H1 (cell line): ENCODE measurements at regions not wholly inside any gene's neighbourhood (a gene's known extent, or its start where the extent isn't known, plus 50 kb on each side); places are given as distances from the start of the nearest gene placed in this dataset.

Experiments
- CTCF ChIA-PET: fragments of 300-600 bp; sonication (Branson Sonifier 250); formaldehyde crosslinking; loops from one replicate; lab custom pipeline; 2021; ENCODE audit not compliant: partially characterized antibody; lab: Charles Lee
- POLR2A ChIA-PET: fragments of 300-600 bp; sonication (Branson Sonifier 250); formaldehyde crosslinking; loops from one replicate; lab custom pipeline; 2021; ENCODE audit warnings: inconsistent platforms; ENCODE audit not compliant: partially characterized antibody; lab: Charles Lee
- DNase-seq, 2 experiments: peaks; one replicate each; pipeline versions ENCODE4 v3.0.0 to v3.0.0-alpha.2; 2010 to 2022; ENCODE audit warnings: low spot score in 2 of 2, low read depth in 1 of 2, mixed read lengths in 1 of 2
- FAIRE-seq: peaks from 2 replicates; lab custom pipeline; 2011; peaks lifted over from hg19 to GRCh38; lab: Jason Lieb, UNC
- H2AFZ ChIP-seq: 2 replicates; pipeline ENCODE4 v1.8.1; 2012; ENCODE audit warnings: low read length, inconsistent platforms
- H2AK5ac ChIP-seq: 2 replicates; pipeline ENCODE4 v1.6.1; 2013; ENCODE audit warnings: low read depth, low read length
- H2BK120ac ChIP-seq: replicated peaks from 2 replicates; pipeline ENCODE3; 2013; ENCODE audit warnings: low read depth, low read length, inconsistent platforms
- H2BK12ac ChIP-seq: 2 replicates; pipeline ENCODE4 v1.6.1; 2013; ENCODE audit warnings: low read depth, low read length
- H2BK15ac ChIP-seq: 2 replicates; pipeline ENCODE4 v1.6.1; 2013; ENCODE audit warnings: low read length
- H2BK20ac ChIP-seq: 2 replicates; pipeline ENCODE4 v1.6.1; 2013; ENCODE audit warnings: low read length
- H2BK5ac ChIP-seq: 2 replicates; pipeline ENCODE4 v1.6.1; 2013; ENCODE audit warnings: low read depth, low read length
- H3K14ac ChIP-seq: 2 replicates; pipeline ENCODE4 v1.6.1; 2013; ENCODE audit warnings: inconsistent platforms; ENCODE audit not compliant: insufficient read length
- H3K18ac ChIP-seq: 2 replicates; pipeline ENCODE4 v1.6.1; 2013; ENCODE audit warnings: low read length; ENCODE audit errors: extremely low read depth
- H3K23ac ChIP-seq: 2 replicates; pipeline ENCODE4 v1.6.1; 2013; ENCODE audit warnings: inconsistent platforms; ENCODE audit not compliant: insufficient read length
- H3K23me2 ChIP-seq: 2 replicates; pipeline ENCODE4 v1.6.1; 2013; ENCODE audit warnings: low read depth, low read length
- H3K27ac ChIP-seq: 2 replicates; pipeline ENCODE4 v1.6.1; 2011; ENCODE audit warnings: low read depth, low read length, inconsistent platforms
- H3K27me3 ChIP-seq, 4 experiments: replicated peaks in 1 of 4; 1 replicate in 1 of 4; 2 replicates in 3 of 4; pipeline versions ENCODE4 v1.6.1 to v1.8.1; 2011 to 2013; ENCODE audit warnings: low read length in 3 of 4, mild to moderate bottlenecking in 3 of 4, inconsistent platforms in 2 of 4, mixed read lengths in 2 of 4, moderate library complexity in 1 of 4; ENCODE audit not compliant: control insufficient read depth in 3 of 4, insufficient read depth in 3 of 4; ENCODE audit errors: extremely low read depth in 1 of 4
- H3K36me3 ChIP-seq, 4 experiments: 2 replicates each; pipeline versions ENCODE4 v1.6.1 to v1.8.1; 2011 to 2013; ENCODE audit warnings: mild to moderate bottlenecking in 4 of 4, low read length in 3 of 4, moderate library complexity in 2 of 4, control low read depth in 1 of 4, inconsistent platforms in 1 of 4; ENCODE audit not compliant: insufficient read depth in 4 of 4, control insufficient read depth in 2 of 4
- H3K4ac ChIP-seq: replicated peaks from 2 replicates; pipeline ENCODE3; 2013; ENCODE audit warnings: low read length, low read depth, mixed read lengths, inconsistent platforms; ENCODE audit not compliant: insufficient read length
- H3K4me1 ChIP-seq, 4 experiments: replicated peaks in 1 of 4; 1 replicate in 1 of 4; 2 replicates in 3 of 4; pipeline versions ENCODE4 v1.6.1 to v1.8.1; 2011 to 2013; ENCODE audit warnings: low read length in 3 of 4, inconsistent platforms in 2 of 4, mixed read lengths in 1 of 4; ENCODE audit not compliant: insufficient read depth in 4 of 4, control insufficient read depth in 3 of 4
- H3K4me2 ChIP-seq, 2 experiments: 2 replicates each; pipeline versions ENCODE4 v1.6.1 to v1.8.1; 2011 to 2013; ENCODE audit warnings: low read depth in 2 of 2, low read length in 2 of 2, control low read depth in 1 of 2, inconsistent platforms in 1 of 2, mild to moderate bottlenecking in 1 of 2; ENCODE audit not compliant: insufficient read depth in 1 of 2
- H3K4me3 ChIP-seq, 4 experiments: fragments of 200-600, 300-600 bp in 1 of 4; sonication (generic), shearing (Covaris generic), sonication (Bioruptor Twin) in 1 of 4; 2 replicates each; pipeline versions ENCODE4 v1.5.1 to v1.8.1; 2011 to 2016; ENCODE audit warnings: low read length in 4 of 4, low read depth in 3 of 4, control low read depth in 2 of 4, inconsistent platforms in 2 of 4, mild to moderate bottlenecking in 2 of 4, mixed read lengths in 1 of 4, moderate library complexity in 1 of 4; ENCODE audit not compliant: insufficient read depth in 2 of 4; ENCODE audit errors: extremely low read depth in 1 of 4
- H3K56ac ChIP-seq: replicated peaks from 2 replicates; pipeline ENCODE3; 2013; ENCODE audit warnings: low read depth, mild to moderate bottlenecking, mixed read lengths, low read length, inconsistent platforms; ENCODE audit not compliant: insufficient read length
- H3K79me1 ChIP-seq: 2 replicates; pipeline ENCODE4 v1.6.1; 2013; ENCODE audit warnings: low read depth, low read length, control low read depth
- H3K79me2 ChIP-seq, 2 experiments: 2 replicates each; pipeline versions ENCODE4 v1.6.1 to v1.8.1; 2012 to 2013; ENCODE audit warnings: low read length in 2 of 2, mild to moderate bottlenecking in 2 of 2, inconsistent platforms in 1 of 2; ENCODE audit not compliant: insufficient read depth in 2 of 2, control insufficient read depth in 1 of 2
- H3K9ac ChIP-seq, 4 experiments: replicated peaks in 1 of 4; 1 replicate in 1 of 4; 2 replicates in 3 of 4; pipeline versions ENCODE4 v1.6.1 to v1.8.1; 2011 to 2013; ENCODE audit warnings: low read depth in 3 of 4, low read length in 3 of 4, control low read depth in 2 of 4, mild to moderate bottlenecking in 2 of 4, moderate library complexity in 2 of 4, inconsistent platforms in 1 of 4; ENCODE audit errors: extremely low read depth in 1 of 4
- H3K9me3 ChIP-seq, 2 experiments: 2 replicates each; pipeline versions ENCODE4 v1.6.1 to v1.8.1; 2012 to 2013; ENCODE audit warnings: mild to moderate bottlenecking in 2 of 2, moderate library complexity in 2 of 2, control low read depth in 1 of 2, inconsistent platforms in 1 of 2, low read depth in 1 of 2, low read length in 1 of 2, mixed read lengths in 1 of 2; ENCODE audit not compliant: insufficient read depth in 2 of 2
- H4K20me1 ChIP-seq, 2 experiments: replicated peaks in 1 of 2; 2 replicates each; pipeline versions ENCODE3 to v1.8.1; 2011 to 2013; ENCODE audit warnings: inconsistent platforms in 2 of 2, low read length in 2 of 2, mild to moderate bottlenecking in 1 of 2; ENCODE audit not compliant: insufficient read depth in 2 of 2, control insufficient read depth in 1 of 2
- H4K5ac ChIP-seq: 2 replicates; pipeline ENCODE4 v1.6.1; 2013; ENCODE audit warnings: low read length, low read depth, mixed read lengths, inconsistent platforms; ENCODE audit not compliant: insufficient read length
- H4K8ac ChIP-seq: 2 replicates; pipeline ENCODE4 v1.8.0; 2013; ENCODE audit warnings: mild to moderate bottlenecking, moderate library complexity, low read length, inconsistent platforms; ENCODE audit not compliant: insufficient read depth; ENCODE audit errors: extremely low read depth
- H4K91ac ChIP-seq: replicated peaks from 2 replicates; pipeline ENCODE3; 2013; ENCODE audit warnings: low read length, mixed read lengths, inconsistent platforms; ENCODE audit not compliant: insufficient read length
- CEBPB ChIP-seq: IDR thresholded peaks from 2 replicates; pipeline ENCODE4 v1.6.1; 2012; ENCODE audit warnings: low read depth, low read length
- GABPA ChIP-seq: IDR thresholded peaks from 2 replicates; pipeline ENCODE4 v1.6.1; 2011; ENCODE audit warnings: mild to moderate bottlenecking, low read length, moderate library complexity, borderline replicate concordance; ENCODE audit not compliant: insufficient read depth
- GTF2F1 ChIP-seq: IDR thresholded peaks from 2 replicates; pipeline ENCODE4 v1.6.1; 2012; ENCODE audit warnings: low read depth, low read length, improper control_type of control experiment, borderline replicate concordance
- JUN ChIP-seq: IDR thresholded peaks from 2 replicates; pipeline ENCODE4 v1.6.1; 2011; ENCODE audit warnings: low read depth, mild to moderate bottlenecking, improper control_type of control experiment, low read length
- KDM5A ChIP-seq: fragments of 200-600 bp; IDR thresholded peaks from 2 replicates; pipeline ENCODE4 v1.7.1; 2012; ENCODE audit warnings: mild to moderate bottlenecking, low read length, inconsistent platforms, mixed read lengths
- MAX ChIP-seq: IDR thresholded peaks from 2 replicates; pipeline ENCODE4 v1.6.1; 2012; ENCODE audit warnings: inconsistent platforms
- WGBS, 2 experiments: shearing (Covaris generic) in 1 of 2; methylation state at CpG; one replicate each; pipeline versions ENCODE4 v1.1.6 to v1.1.7; 2013 to 2015; ENCODE audit warnings: low lambda C conversion rate in 2 of 2, mixed read lengths in 2 of 2, inconsistent platforms in 1 of 2, low coverage in 1 of 2, missing lambda C conversion rate in 1 of 2; ENCODE audit not compliant: insufficient replicate concordance in 2 of 2, insufficient coverage in 1 of 2, insufficient read length in 1 of 2; ENCODE audit errors: extremely low coverage in 1 of 2, missing lambda C conversion rate in 1 of 2; 5-methylcytosine and 5-hydroxymethylcytosine counted together

GRCh38 chr13:78215458-78216108 lies 297.0 kb upstream of the EDNRB start:
- no peaks in the 10 kb centered on the region for H3K23me2 ChIP-seq
- no peak overlapping the region for H3K4me3 ChIP-seq
- no peak overlapping the region for H3K23ac ChIP-seq
- H4K20me1 ChIP-seq: no peaks in the 10 kb centered on the region
- H3K79me2 ChIP-seq: no peaks in the 10 kb centered on the region
- TF ChIP-seq KDM5A (no peak), GABPA (no peak), GTF2F1 (no peak), CEBPB (no peak), JUN (no peak), MAX (no peak)
- TF ChIP-seq, all 59 proteins: peak for 0
- Histone ChIP-seq H2BK15ac (no peak overlapping the region), H2BK5ac (no peak overlapping the region), H3K4me1 (no peaks in the 10 kb centered on the region), H3K27me3 (peaks cover 0 to 1% (median 0%) of the 10 kb centered on the region in 4 experiments; a peak in 1 of 7 replicates), H3K27ac (no peak overlapping the region), H3K36me3 (no peaks in the 10 kb centered on the region), H3K18ac (no peak overlapping the region), H3K56ac (no peak overlapping the region), H3K4me2 (no peak overlapping the region), H4K5ac (no peak overlapping the region), H3K14ac (no peak overlapping the region), H3K4ac (no peak overlapping the region), H2AK5ac (no peak overlapping the region), H3K9me3 (no peaks in the 10 kb centered on the region), H3K9ac (no peak overlapping the region), H3K79me1 (no peaks in the 10 kb centered on the region), H2BK12ac (no peak overlapping the region), H4K91ac (no peak overlapping the region), H2AFZ (no peak overlapping the region), H2BK120ac (no peak overlapping the region), H2BK20ac (no peak overlapping the region), H4K8ac (no peak overlapping the region)
- CTCF ChIA-PET: interaction anchor here (1.0 kb wide), 1 partner anchor 25 kb away, joined by 3 read pairs; no protein-coding TSS in a partner anchor
- DNase-seq: no peak
- POLR2A ChIA-PET: no interaction called here
- 91% methylated on average over 4 of the region's 4 CpGs; no CpG with 5 or more reads in 1 of the 2 experiments for WGBS, 2 experiments
- no peak for FAIRE-seq
